Hepatic stellate cell (primary cell): ENCODE measurements at regions not wholly inside any gene's neighbourhood (a gene's known extent, or its start where the extent isn't known, plus 50 kb on each side); places are given as distances from the start of the nearest gene placed in this dataset.

Experiments used
- DNase-seq: peaks from one replicate; pipeline ENCODE4 v3.0.0; 2011; ENCODE audit warnings: low spot score

DNA sequence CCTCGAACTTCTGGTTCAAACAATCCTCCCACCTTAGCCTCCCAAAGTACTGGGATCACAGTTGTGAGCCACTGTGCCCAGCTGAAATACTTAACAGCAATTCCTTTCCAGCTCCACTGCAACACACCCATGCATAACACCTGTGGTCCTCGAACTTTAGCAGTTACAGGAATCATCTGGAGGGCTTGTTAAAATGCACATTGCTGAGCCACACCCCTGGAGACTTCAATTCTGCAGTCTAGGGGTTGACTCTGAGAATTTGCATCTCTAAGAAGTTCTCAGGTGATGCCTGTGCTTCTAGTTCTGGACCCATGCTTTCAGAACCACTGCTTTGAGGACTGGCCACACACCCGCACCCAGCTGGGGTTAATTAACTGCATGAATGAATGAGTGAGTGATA is 53.1 kb upstream of the UBL3 start:
- DNase-seq: no peak

DNA sequence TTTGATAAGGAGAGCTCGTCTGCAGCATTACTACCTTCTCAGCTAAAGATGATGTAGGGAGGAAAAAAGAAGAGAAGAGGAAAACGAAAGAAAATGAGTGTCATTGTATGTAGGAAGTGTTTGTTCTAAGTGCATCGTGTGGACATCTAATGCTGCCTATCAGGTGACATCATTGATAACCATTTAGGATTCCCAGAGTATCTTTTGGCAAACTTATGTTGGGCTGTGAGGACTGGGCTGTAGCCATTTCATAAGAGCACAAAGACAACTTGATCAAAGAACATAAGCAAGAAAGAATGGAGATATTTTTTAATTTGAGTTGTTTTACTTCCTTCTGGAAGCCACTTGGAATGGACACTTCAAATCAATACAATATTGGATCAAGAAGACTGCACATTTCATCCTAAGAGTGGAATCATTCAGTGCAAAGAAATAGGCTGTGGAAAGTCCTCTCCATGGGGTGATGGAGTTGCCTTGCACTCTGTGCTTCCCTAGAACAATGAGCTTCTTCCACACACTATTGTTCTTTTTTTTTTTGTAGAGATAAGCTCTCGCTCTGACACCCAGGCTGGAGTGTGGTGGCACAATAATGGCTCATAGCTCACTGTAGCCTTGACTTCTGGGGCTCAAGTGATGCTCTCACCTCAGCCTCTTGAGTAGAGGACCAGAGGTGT is 52.4 kb upstream of the UBL3 start:
- DNase-seq: no peak

DNA sequence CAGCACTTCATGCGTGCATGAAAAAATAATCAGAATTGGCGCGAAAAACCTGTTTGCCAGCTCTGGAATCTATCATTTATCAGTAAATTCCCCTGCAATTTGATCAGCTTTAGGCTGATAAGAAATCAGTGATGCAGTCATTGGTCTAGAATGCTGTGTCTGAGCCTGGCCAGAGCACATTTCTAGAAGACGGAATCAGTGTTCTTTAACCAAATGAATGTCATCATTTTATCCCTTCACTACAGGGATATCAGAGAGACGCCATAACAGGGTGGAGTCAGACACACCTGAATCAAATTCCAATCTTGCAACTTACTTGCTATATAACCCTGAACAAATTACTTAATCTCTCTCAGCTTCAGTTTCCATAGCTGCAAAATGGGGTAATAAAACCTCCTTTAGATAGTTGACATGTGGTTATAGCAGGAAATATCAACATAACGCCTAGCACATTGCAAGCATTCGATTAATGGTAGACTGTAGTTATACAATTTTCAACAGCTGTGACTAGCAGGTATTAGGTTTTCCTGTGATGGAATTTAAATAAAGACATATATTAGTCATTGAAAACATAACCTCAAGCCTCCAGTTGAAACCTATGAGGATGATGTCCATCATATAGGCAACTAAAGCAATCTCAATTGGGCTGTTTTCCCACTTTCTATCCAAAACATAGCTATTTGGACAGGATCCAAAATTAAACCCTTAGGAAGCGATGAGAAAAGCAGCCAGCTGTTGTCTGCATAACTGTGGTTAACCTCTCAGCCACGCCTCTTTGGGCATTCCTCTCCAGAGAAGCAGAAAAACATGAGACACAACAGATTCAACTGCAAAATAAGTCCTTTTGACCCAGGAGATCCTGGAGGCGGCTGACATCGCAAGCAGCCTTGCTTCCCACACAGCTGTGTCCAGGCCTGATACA is 51.6 kb upstream of the UBL3 start:
- DNase-seq: peak; percentile 66
